K562 (cell line): ENCODE measurements at regions not wholly inside any gene's neighbourhood (a gene's known extent, or its start where the extent isn't known, plus 50 kb on each side); places are given as distances from the start of the nearest gene placed in this dataset.

ENCODE experiments used
- ATAC-seq: fragments of 200-7000 bp; cut with Tn5 transposase; 3 replicates; pipeline ENCODE4 v1.9.1; 2020; ENCODE audit warnings: moderate library complexity
- BruUV-seq: library from RNA; stranded (reverse); fragments of 400-500 nt; replicated peaks from 2 replicates; lab custom pipeline; 2021; lab: Mats Ljungman, UMichigan
- CTCF ChIA-PET: fragments of 300-600 bp; formaldehyde crosslinking; extraction: SDS; loops from one replicate; lab custom pipeline; 2021; ENCODE audit warnings: low intra/inter-chr PET ratio; lab: Yijun Ruan, JAX
- POLR2A ChIA-PET: fragments of 300-600, 350-650 bp; sonication (Branson Sonifier 250); formaldehyde crosslinking; extraction: SDS; loops from one replicate; lab custom pipeline; 2021; ENCODE audit warnings: antibody characterized with exemption, inconsistent platforms; lab: Yijun Ruan, JAX
- DNase-seq, 4 experiments: peaks; one replicate each; pipeline versions ENCODE4 v3.0.0 to v3.0.0-alpha.2; 2011 to 2018; ENCODE audit warnings: low spot score in 3 of 4, mixed read lengths in 3 of 4; ENCODE audit errors: extremely low read depth in 1 of 4
- FAIRE-seq: peaks from 2 replicates; lab custom pipeline; 2011; peaks lifted over from hg19 to GRCh38; lab: Jason Lieb, UNC
- H2AFZ ChIP-seq: 2 replicates; pipeline ENCODE4 v1.6.0; 2011; ENCODE audit warnings: low read depth, low read length, control low read depth, inconsistent platforms
- H3K27ac ChIP-seq: fragments of 200-600 bp; 3 replicates; pipeline ENCODE4 v1.8.0; 2011; ENCODE audit warnings: low read depth, mild to moderate bottlenecking, control low read depth, inconsistent platforms, low read length, moderate library complexity, mixed read lengths; ENCODE audit errors: extremely low read depth
- H3K27me3 ChIP-seq, 2 experiments: fragments of 300-600 bp in 1 of 2; 2 replicates in 1 of 2; 3 replicates in 1 of 2; pipeline versions ENCODE4 v1.6.0 to v1.8.0; 2011; ENCODE audit warnings: inconsistent platforms in 2 of 2, low read length in 2 of 2, mild to moderate bottlenecking in 1 of 2, mixed read lengths in 1 of 2, moderate library complexity in 1 of 2; ENCODE audit not compliant: control insufficient read depth in 2 of 2, insufficient read depth in 2 of 2
- H3K36me3 ChIP-seq: fragments of 300-600 bp; 3 replicates; pipeline ENCODE4 v1.8.0; 2011; ENCODE audit warnings: mild to moderate bottlenecking, low read length, inconsistent platforms; ENCODE audit not compliant: control insufficient read depth, insufficient read depth
- H3K4me1 ChIP-seq, 2 experiments: fragments of 200-600 bp in 1 of 2; replicated peaks in 1 of 2; 2 replicates in 1 of 2; 3 replicates in 1 of 2; pipeline versions ENCODE4 v1.5.1 to v1.8.0; 2011; ENCODE audit warnings: inconsistent platforms in 2 of 2, low read length in 2 of 2, mild to moderate bottlenecking in 1 of 2, mixed read lengths in 1 of 2, moderate library complexity in 1 of 2; ENCODE audit not compliant: control insufficient read depth in 2 of 2, insufficient read depth in 2 of 2
- H3K4me2 ChIP-seq: 2 replicates; pipeline ENCODE4 v1.6.1; 2011; ENCODE audit warnings: low read length, control low read depth, inconsistent platforms, mixed read lengths; ENCODE audit not compliant: insufficient read depth
- H3K4me3 ChIP-seq: fragments of 200-600 bp; sonication (generic), shearing (Covaris generic); 2 replicates; pipeline ENCODE4 v1.5.1; 2016; ENCODE audit warnings: control low read depth, inconsistent platforms
- H3K79me2 ChIP-seq: fragments of 200-600 bp; 3 replicates; pipeline ENCODE4 v1.8.0; 2011; ENCODE audit warnings: low read length, inconsistent platforms; ENCODE audit not compliant: control insufficient read depth, insufficient read depth
- H3K9ac ChIP-seq, 2 experiments: 2 replicates each; pipeline versions ENCODE4 v1.6.0 to v1.6.1; 2011; ENCODE audit warnings: low read depth in 2 of 2, low read length in 2 of 2, control low read depth in 1 of 2, inconsistent platforms in 1 of 2, mild to moderate bottlenecking in 1 of 2, mixed read lengths in 1 of 2; ENCODE audit not compliant: insufficient read depth in 1 of 2
- H3K9me1 ChIP-seq: one replicate; pipeline ENCODE4 v1.6.0; 2011; ENCODE audit warnings: inconsistent platforms, mild to moderate bottlenecking, low read length, moderate library complexity; ENCODE audit not compliant: control insufficient read depth, insufficient read depth
- H3K9me3 ChIP-seq: replicated peaks from 2 replicates; pipeline ENCODE4 v1.5.1; 2011; ENCODE audit warnings: low read depth, low read length, inconsistent platforms; ENCODE audit not compliant: control insufficient read depth, insufficient read depth
- H4K20me1 ChIP-seq: replicated peaks from 2 replicates; pipeline ENCODE4 v1.6.1; 2011; ENCODE audit warnings: low read length, inconsistent platforms, mixed read lengths; ENCODE audit not compliant: control insufficient read depth, insufficient read depth
- CREM ChIP-seq: IDR thresholded peaks from 2 replicates; pipeline ENCODE4 v1.6.1; 2014; ENCODE audit warnings: antibody characterized with exemption, low read depth
- E2F3 ChIP-seq: fragments of 250-450 bp; sonication (Bioruptor Pico); IDR thresholded peaks from 2 replicates; pipeline ENCODE4 v1.4.0; 2020; ENCODE audit warnings: mild to moderate bottlenecking
- MECOM ChIP-seq: fragments of 250-450 bp; sonication (Bioruptor Pico); IDR thresholded peaks from 2 replicates; pipeline ENCODE4 v1.8.0; 2022; ENCODE audit warnings: inconsistent platforms
- NFIC ChIP-seq: fragments of 450-650 bp; IDR thresholded peaks from 2 replicates; pipeline ENCODE4 v1.6.1; 2017; ENCODE audit warnings: mild to moderate bottlenecking, inconsistent platforms
- SPI1 ChIP-seq: IDR thresholded peaks from 2 replicates; pipeline ENCODE4 v1.6.1; 2011; ENCODE audit warnings: low read depth, low read length, control low read depth, borderline replicate concordance
- ZC3H4 ChIP-seq: sonication (generic); formaldehyde crosslinking; IDR thresholded peaks from 2 replicates; pipeline ENCODE4 v1.9.0; 2021; ENCODE audit warnings: missing genetic modification reagents, borderline replicate concordance
- ZNF239 ChIP-seq: fragments of 250-450 bp; sonication (Bioruptor Pico); IDR thresholded peaks from 2 replicates; pipeline ENCODE4 v1.4.0; 2020; ENCODE audit warnings: mild to moderate bottlenecking
- ZNF3 ChIP-seq: fragments of 250-450 bp; sonication (Bioruptor Pico); IDR thresholded peaks from 2 replicates; pipeline ENCODE4 v1.5.0; 2021; ENCODE audit warnings: mild to moderate bottlenecking, moderate library complexity
- ZNF41 ChIP-seq: fragments of 250-450 bp; sonication (Bioruptor Pico); conservative IDR thresholded peaks from 2 replicates; pipeline ENCODE4 v1.4.0; 2020; ENCODE audit warnings: mild to moderate bottlenecking
- WGBS: fragments of 100-300 bp; shearing (Covaris generic); methylation state at CpG from one replicate; pipeline ENCODE4 v1.1.6; 2016; ENCODE audit warnings: low coverage, mixed read lengths; ENCODE audit not compliant: insufficient coverage; ENCODE audit errors: missing lambda C conversion rate; 5-methylcytosine and 5-hydroxymethylcytosine counted together
- in situ Hi-C: fragments of 300-500 bp; cut with MboI; formaldehyde crosslinking; loops from 4 replicates; pipeline ENCODE4 v1.15.0; 2018; ENCODE audit warnings: inconsistent platforms, mixed read lengths
- intact Hi-C: fragments of 100-400 bp; cut with micrococcal nuclease; formaldehyde crosslinking; loops from 2 replicates; pipeline ENCODE4 v1.14.2; 2022
- TF ChIP-seq, protein P1 (sequence below): fragments of 450-650 bp; IDR thresholded peaks from 2 replicates; pipeline ENCODE4 v1.6.1; 2014; ENCODE audit warnings: low read depth, mild to moderate bottlenecking, moderate library complexity, borderline replicate concordance
- TF ChIP-seq, protein P2 (sequence below): fragments of 250-450 bp; sonication (Bioruptor Pico); IDR thresholded peaks from 2 replicates; pipeline ENCODE4 v1.8.0; 2021; ENCODE audit warnings: moderate library complexity, mild to moderate bottlenecking, inconsistent platforms

DNA sequence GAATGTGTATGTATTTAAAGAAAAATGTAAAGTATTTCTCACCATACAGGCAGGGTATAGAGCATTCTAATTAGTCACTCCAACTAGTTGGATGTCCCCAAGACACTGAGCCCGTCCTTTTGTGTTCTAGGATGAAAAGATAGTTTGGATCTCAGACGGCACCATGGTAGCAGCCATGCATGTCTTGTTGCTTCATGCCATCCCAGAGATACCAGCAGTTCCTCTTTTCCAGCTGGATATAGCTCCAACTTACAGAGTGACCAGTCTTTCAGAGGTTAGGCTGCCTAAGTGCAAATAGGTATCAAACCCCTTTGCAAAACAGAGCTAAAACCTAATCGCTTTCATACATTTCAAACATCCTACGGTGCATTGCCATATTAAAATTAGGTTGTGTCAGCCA, 275.3 kb downstream of the MTX2 start:
- Histone ChIP-seq H4K20me1 (no peaks in the 10 kb centered on the region), H3K9me3 (no peaks in the 10 kb centered on the region), H3K27me3 (peaks cover 0 to 3% of the 10 kb centered on the region in 2 experiments; a peak in 1 of 5 replicates), H3K36me3 (no peaks in the 10 kb centered on the region), H3K4me2 (no peak overlapping the region), H2AFZ (no peak overlapping the region), H3K9me1 (no peaks in the 10 kb centered on the region), H3K4me3 (no peak overlapping the region), H3K27ac (no peak overlapping the region), H3K9ac (no peak overlapping the region)
- DNase-seq (no peak), FAIRE-seq (no peak), ATAC-seq (no peak)
- ChIA-PET CTCF (no interaction called here), POLR2A (interaction anchor here (1.1 kb wide), 1 partner anchor 10 kb away, joined by 4 read pairs; no protein-coding TSS in a partner anchor)
- in situ Hi-C loops (no loop called here), intact Hi-C loops (no loop called here)
- WGBS = 1% methylated on average over 4 of the region's 4 CpGs
- TF ChIP-seq E2F3 (CRISPR knock-in tag) (no peak), SPI1 (peak; percentile 85), ZNF41 (CRISPR knock-in tag) (no peak)
- TF ChIP-seq, all 486 proteins: peak for 1
- Histone ChIP-seq H3K79me2 (no peaks in the 10 kb centered on the region), H3K4me1 (no peaks in the 10 kb centered on the region)
- BruUV-seq = no TSS peak

DNA sequence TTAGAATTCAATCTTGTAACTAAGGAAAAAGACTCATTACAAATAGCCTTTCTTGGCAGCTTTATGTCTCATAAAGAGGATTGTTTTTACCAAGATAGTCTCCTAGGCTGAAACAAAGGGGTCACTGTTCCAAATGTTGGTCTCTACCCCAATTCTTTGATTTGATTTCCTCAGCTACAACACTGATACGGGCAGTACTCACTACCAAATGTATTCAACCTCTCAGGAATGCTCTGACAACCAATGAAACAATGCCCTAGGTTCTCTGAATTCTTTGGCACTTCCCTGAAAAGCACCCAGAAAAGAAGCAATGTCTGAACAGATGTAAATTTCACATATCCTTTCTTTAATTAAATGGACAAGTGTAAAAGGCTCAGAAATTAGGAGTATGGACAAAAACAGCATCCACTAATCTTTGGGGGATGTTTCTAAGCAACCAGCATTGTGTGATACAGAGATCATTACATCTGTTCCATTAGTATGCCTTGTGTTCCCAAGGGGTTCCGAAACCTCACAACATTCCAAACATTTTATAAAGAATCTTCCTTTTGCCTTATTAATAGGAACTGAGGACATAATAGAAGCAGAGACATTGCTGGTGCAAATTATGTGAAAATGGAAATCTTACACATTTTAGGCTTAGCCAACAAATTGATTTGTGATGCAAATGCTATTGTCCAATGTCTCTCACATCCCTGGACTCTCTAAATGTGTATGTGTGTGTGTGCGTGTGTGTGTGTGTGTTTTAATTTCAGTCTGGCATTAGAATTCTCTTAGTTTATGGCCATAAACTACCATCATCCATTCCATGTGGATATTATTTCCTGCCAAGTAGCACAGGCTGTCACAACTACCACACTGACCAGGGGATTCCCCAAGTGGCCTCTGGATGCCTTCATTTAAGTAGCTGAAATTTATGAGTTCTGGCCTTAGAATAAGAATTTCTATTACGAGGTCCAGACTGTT, 276.0 kb downstream of the MTX2 start:
- Histone ChIP-seq H3K9me3 (no peaks in the 10 kb centered on the region), H3K4me2 (no peak overlapping the region), H3K9me1 (no peaks in the 10 kb centered on the region), H3K36me3 (no peaks in the 10 kb centered on the region), H4K20me1 (no peaks in the 10 kb centered on the region), H2AFZ (no peak overlapping the region), H3K4me3 (no peak overlapping the region), H3K27me3 (peaks cover 0 to 3% of the 10 kb centered on the region in 2 experiments; a peak in 1 of 5 replicates), H3K27ac (no peak overlapping the region), H3K79me2 (no peaks in the 10 kb centered on the region), H3K4me1 (no peaks in the 10 kb centered on the region), H3K9ac (no peak overlapping the region)
- ATAC-seq = no peak
- in situ Hi-C loops = no loop called here
- ChIA-PET CTCF (no interaction called here), POLR2A (interaction anchor here (0.6 to 1.1 kb wide), 2 partner anchors 11 to 111 kb away, joined by 3 to 4 read pairs; no protein-coding TSS in a partner anchor)
- no TSS peak for BruUV-seq
- intact Hi-C loops = no loop called here
- WGBS = 0% methylated on average over 4 of the region's 4 CpGs
- DNase-seq = no peak
- FAIRE-seq = no peak
- TF ChIP-seq MECOM (CRISPR knock-in tag) (no peak), CREM (no peak), ZNF239 (no peak), ZNF3 (no peak), ZC3H4 (CRISPR knock-in tag) (no peak), NFIC (no peak)
- TF ChIP-seq, protein P1, sequence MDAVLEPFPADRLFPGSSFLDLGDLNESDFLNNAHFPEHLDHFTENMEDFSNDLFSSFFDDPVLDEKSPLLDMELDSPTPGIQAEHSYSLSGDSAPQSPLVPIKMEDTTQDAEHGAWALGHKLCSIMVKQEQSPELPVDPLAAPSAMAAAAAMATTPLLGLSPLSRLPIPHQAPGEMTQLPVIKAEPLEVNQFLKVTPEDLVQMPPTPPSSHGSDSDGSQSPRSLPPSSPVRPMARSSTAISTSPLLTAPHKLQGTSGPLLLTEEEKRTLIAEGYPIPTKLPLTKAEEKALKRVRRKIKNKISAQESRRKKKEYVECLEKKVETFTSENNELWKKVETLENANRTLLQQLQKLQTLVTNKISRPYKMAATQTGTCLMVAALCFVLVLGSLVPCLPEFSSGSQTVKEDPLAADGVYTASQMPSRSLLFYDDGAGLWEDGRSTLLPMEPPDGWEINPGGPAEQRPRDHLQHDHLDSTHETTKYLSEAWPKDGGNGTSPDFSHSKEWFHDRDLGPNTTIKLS = no peak
- TF ChIP-seq, protein P2, sequence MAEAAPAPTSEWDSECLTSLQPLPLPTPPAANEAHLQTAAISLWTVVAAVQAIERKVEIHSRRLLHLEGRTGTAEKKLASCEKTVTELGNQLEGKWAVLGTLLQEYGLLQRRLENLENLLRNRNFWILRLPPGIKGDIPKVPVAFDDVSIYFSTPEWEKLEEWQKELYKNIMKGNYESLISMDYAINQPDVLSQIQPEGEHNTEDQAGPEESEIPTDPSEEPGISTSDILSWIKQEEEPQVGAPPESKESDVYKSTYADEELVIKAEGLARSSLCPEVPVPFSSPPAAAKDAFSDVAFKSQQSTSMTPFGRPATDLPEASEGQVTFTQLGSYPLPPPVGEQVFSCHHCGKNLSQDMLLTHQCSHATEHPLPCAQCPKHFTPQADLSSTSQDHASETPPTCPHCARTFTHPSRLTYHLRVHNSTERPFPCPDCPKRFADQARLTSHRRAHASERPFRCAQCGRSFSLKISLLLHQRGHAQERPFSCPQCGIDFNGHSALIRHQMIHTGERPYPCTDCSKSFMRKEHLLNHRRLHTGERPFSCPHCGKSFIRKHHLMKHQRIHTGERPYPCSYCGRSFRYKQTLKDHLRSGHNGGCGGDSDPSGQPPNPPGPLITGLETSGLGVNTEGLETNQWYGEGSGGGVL (CRISPR knock-in tag) = no peak
